NCI-H748 treated with DMSO at 0.1 percent for 48 hours (cell line): ENCODE measurements at regions not wholly inside any gene's neighbourhood (a gene's known extent, or its start where the extent isn't known, plus 50 kb on each side); places are given as distances from the start of the nearest gene placed in this dataset.
"Not testable (repeated sequence)": the region's sequence is repeated elsewhere in the genome, so short reads cannot be mapped to it uniquely, and the experiment has no call there.

Experiments used
- DNase-seq: peaks from one replicate; lab custom pipeline; 2025; lab: John Stamatoyannopoulos, UW

- DNase-seq: no peak
Observed at GRCh38 chr12:84135586-84136279, 776.9 kb downstream of the SLC6A15 start.

DNA sequence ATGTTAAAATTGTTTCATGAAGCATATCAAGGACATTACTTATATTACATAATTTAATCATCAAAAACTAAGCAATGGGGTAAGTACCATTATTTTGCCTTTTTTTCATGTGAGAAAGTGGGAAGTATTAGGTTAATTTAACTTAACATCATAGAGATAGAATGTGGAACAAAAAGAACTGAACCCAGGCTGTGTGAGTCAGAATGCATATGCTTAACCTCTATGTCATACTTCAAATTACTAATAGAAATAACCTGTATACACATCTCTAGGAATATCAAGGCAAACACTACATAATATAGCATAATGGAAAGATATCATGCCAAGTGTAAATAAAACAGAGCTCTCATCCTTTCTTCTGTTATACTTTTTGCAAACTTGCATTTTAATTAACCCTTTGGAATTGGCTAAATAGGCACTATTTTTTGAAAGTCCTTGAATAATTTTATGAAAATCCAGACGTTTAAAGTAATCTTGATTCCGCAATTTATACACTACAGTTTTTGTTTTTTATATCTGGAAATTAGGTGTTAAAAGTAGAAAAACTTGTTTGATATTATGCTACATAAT lies 777.7 kb downstream of the SLC6A15 start:
- no peak for DNase-seq

DNA sequence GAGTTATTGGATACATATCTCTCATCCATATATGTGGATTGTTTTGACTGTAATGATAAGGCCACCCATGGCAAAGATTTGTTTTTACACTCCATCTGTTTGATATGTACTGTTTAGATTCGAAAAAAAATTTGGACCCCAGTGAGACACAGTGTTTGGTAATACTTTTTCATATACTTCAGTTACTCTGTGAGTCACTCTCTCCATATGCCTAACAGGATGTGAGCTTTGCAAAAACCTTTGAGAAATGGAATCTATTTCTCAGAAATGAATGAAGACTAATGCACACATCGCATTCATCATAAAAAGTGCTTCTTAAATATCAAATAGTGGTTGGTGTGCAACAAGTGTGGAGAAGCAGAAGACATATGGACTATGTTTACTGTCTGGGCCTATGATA lies 781.5 kb downstream of the SLC6A15 start:
- DNase-seq: no peak

- DNase-seq: no peak
Observed at GRCh38 chr12:84128117-84128991, 784.2 kb downstream of the SLC6A15 start.

- no peak for DNase-seq
Observed at GRCh38 chr12:84124211-84124610, 788.4 kb downstream of the SLC6A15 start.

GRCh38 chr12:84117190-84117589 lies 795.4 kb downstream of the SLC6A15 start:
- peak; percentile 32 for DNase-seq

DNA sequence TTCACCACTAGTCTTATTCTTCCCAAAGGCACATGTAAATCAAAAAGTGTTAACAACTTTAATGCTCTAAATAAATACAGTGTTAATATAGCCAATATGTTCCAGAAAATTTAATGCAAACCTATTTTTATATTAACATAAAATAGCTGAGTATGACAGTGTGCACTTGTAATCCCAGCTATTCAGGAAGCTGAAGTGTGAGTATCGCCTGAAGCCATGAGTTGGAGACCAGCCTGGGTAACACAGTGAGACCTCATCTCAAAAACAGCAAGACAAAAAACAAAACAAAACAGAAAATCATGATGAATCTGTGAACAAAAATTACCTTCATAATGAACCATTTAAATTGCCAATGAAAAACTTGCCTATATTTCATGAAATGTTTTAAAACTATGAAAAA lies 798.9 kb downstream of the SLC6A15 start:
- DNase-seq: no peak

- DNase-seq: not testable (repeated sequence)
Observed at GRCh38 chr12:84103886-84104285, 808.7 kb downstream of the SLC6A15 start.

DNA sequence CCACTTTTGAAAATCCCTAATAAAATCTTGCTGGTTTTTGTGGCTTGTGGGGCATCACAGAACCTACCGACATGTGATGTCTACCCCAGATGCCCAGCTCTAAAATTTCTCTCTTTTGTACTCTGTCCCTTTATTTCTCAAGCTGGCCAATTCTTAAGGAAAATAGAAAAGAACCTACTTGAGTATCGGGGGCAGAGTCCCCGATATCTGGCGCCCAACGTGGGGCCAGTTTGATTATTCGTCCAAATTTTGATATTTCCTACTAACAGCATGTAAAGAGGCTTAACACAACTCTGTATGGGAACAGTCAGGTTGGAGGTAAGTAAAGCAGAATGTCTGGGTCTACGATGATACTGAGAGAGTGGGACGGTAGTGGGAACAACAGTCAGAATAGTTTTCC lies 810.6 kb downstream of the SLC6A15 start:
- DNase-seq: not testable (repeated sequence)

GRCh38 chr12:84099591-84099990 lies 813.0 kb downstream of the SLC6A15 start:
- DNase-seq: not testable (repeated sequence)

GRCh38 chr12:84091651-84092050 lies 820.9 kb downstream of the SLC6A15 start:
- no peak for DNase-seq

GRCh38 chr12:84089356-84089755 lies 823.2 kb downstream of the SLC6A15 start:
- DNase-seq: no peak

- DNase-seq: no peak
Observed at GRCh38 chr12:84085046-84085445, 827.6 kb downstream of the SLC6A15 start.

GRCh38 chr12:84079626-84080025 lies 833.0 kb downstream of the SLC6A15 start:
- no peak for DNase-seq

GRCh38 chr12:84077679-84078078 lies 834.9 kb downstream of the SLC6A15 start:
- no peak for DNase-seq

DNA sequence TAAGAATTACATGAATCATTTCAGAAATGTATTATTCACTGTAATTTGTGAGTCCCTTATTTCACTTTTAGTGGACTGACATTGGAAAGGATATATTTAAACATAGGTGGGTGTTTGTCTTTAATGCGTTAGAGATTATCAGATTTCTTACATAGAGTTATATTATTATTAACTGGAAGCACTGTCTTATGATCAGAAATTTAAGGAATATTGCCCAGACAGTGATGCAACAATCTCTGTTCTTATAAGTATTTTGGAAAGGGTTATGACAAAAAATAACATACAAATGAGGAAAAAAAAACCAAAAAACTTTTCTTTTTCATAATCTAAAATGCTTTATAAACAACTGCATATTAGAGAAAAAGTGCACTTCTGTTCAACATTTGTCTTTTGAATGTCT lies 836.6 kb downstream of the SLC6A15 start:
- DNase-seq: no peak

GRCh38 chr12:84073401-84073800 lies 839.2 kb downstream of the SLC6A15 start:
- no peak for DNase-seq

- DNase-seq: no peak
Observed at GRCh38 chr12:84072961-84073360, 839.6 kb downstream of the SLC6A15 start.

DNA sequence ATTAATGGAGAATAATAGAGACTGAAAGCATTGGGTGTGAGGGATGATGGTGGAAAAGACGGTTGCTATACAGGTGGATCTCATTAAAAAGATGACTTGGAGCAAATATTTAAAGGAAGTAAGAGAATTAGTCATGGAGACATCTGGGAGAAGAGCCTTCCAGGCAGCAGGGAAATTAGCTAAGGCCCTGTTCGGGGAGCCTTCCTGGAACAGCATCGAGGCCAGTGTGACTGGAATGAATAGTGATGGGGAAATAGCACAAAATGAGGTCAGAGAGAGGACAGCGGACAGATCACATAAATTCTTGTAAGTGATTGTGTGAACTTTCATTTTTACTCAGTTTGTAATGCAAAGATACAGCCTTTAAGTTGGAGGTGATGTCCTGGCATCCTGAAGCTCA lies 842.3 kb downstream of the SLC6A15 start:
- DNase-seq: no peak

- DNase-seq: no peak
Observed at GRCh38 chr12:84069699-84070098, 842.9 kb downstream of the SLC6A15 start.

DNA sequence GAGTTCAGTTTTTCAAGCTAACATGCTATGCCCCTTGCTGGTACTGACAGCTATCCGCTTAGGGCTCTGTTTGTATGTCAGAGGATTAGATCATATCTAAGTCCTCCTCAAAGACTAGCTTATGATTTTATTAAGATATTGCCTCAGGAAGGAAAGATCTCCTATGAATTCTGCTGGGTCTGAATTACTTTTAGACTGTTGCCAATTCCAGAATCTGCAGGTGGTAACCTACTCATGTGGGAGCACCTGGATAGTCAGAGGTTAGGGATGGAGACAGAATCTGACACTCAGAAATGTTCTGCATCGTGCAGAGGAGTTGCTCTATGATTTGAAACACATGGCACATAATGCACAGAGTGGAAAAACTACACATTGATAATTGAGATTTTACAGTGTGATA lies 843.4 kb downstream of the SLC6A15 start:
- no peak for DNase-seq

GRCh38 chr12:84058136-84058535 lies 854.5 kb downstream of the SLC6A15 start:
- no peak for DNase-seq

DNA sequence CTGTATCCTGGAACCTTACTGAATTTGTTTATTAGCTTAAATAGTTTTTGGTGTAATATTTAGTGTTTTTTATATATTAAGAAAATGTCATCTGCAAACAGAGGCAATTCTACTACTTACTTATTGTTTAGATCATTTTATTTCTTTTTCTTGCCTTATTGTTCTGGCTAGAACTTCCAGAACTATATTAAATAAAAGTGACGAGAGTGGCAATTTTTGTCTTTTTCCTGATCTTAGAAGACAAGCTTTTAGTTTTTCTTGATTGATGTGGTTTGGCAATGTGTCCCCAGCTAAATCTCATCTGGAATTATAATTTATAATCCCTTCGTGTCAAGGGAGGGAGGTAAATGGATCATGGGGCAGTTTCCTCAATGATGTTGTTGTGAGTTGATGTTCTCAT lies 857.8 kb downstream of the SLC6A15 start:
- DNase-seq: no peak
